GM12891 (cell line): ENCODE measurements at regions not wholly inside any gene's neighbourhood (a gene's known extent, or its start where the extent isn't known, plus 50 kb on each side); places are given as distances from the start of the nearest gene placed in this dataset.

Experiments used
- POLR2A ChIP-seq: IDR thresholded peaks from 2 replicates; pipeline ENCODE4 v1.6.1; 2011; ENCODE audit warnings: low read depth, low read length, control low read depth
- POLR2AphosphoS5 ChIP-seq: IDR thresholded peaks from 2 replicates; pipeline ENCODE4 v1.6.1; 2011; ENCODE audit warnings: low read depth, low read length, control low read depth
- TAF1 ChIP-seq: IDR thresholded peaks from 2 replicates; pipeline ENCODE4 v1.6.1; 2011; ENCODE audit warnings: low read depth, low read length, control low read depth

DNA sequence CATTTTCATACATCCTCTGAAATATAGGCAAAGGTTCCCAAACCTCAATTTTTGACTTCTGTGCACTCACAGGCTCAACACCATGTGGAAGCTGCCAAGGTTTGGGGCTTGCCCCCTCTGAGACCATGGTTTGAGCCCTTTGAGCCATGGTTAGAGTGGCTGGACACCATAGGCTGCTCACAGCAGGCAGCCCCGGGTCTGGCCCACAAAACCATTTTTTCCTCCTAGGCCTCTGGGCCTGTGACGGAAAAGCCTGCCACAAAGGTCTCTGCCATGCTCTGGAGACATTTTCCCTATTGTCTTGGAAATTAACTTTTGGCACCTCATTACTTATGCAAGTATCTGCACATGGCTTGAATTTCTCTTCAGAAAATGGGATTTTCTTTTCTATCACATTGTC lies 1113.2 kb upstream of the ATXN7L3B start:
- TF ChIP-seq TAF1 (no peak), POLR2AphosphoS5 (no peak), POLR2A (no peak)
